ENCODE measurements at regions not wholly inside any gene's neighbourhood (a gene's known extent, or its start where the extent isn't known, plus 50 kb on each side); places are given as distances from the start of the nearest gene placed in this dataset.

GRCh38 chr20:20765696-20766365, 53.4 kb upstream of the RALGAPA2 start:
- H3K4me2 ChIP-seq (ENCODE audit: low read length), result no peak overlapping the region
- H3K27me3 ChIP-seq (ENCODE audit: low read depth, low read length), result peaks cover 43% of the 10 kb centered on the region
- TF ChIP-seq EZH2phosphoT487 (IDR thresholded peaks at IDR 0.05; ENCODE audit: low read depth) (no peak), CTCF (IDR thresholded peaks at IDR 0.05; ENCODE audit: low read depth, low read length) (no peak)
- no peaks in the 10 kb centered on the region for H3K9me3 ChIP-seq (ENCODE audit: insufficient read depth, low read length)
- H3K79me2 ChIP-seq (ENCODE audit: low read length), result no peaks in the 10 kb centered on the region
- no peaks in the 10 kb centered on the region for H3K4me1 ChIP-seq (ENCODE audit: low read length)
- no peaks in the 10 kb centered on the region for H3K36me3 ChIP-seq (replicated peaks; ENCODE audit: low read depth, low read length)
- H3K27ac ChIP-seq (ENCODE audit: low read length), result no peak overlapping the region
- H3K4me3 ChIP-seq (ENCODE audit: low read length), result no peak overlapping the region
- H2AFZ ChIP-seq (ENCODE audit: low read depth, low read length), result no peak overlapping the region
- no peak overlapping the region for H3K9ac ChIP-seq (ENCODE audit: low read length)
- H4K20me1 ChIP-seq (ENCODE audit: insufficient read depth, low read length), result no peaks in the 10 kb centered on the region

DNA sequence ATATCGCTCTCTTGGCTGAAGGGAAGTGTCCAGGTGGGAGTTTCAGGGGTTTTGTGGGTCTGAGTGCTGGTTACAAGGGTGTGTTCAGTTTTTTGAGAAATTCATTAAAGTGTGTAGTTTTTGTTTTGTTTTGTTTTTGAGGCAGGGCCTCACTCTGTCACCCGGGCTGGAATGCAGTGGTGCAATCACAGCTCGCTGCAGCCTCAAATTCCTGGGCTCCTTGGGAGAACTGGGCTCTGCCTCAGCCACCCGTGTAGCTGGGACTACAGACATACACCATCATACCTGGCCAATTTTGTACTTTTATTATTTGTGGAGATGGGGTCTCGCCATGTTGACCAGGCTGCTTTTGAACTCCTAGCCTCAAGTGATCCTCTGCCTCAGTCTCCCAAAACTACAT, 51.2 kb upstream of the RALGAPA2 start:
- Histone ChIP-seq H3K79me2 (ENCODE audit: low read length) (no peaks in the 10 kb centered on the region), H2AFZ (ENCODE audit: low read depth, low read length) (no peak overlapping the region), H3K4me3 (ENCODE audit: low read length) (no peak overlapping the region), H3K4me2 (ENCODE audit: low read length) (no peak overlapping the region), H3K9ac (ENCODE audit: low read length) (no peak overlapping the region), H3K36me3 (replicated peaks; ENCODE audit: low read depth, low read length) (no peaks in the 10 kb centered on the region), H3K27ac (ENCODE audit: low read length) (no peak overlapping the region), H3K27me3 (ENCODE audit: low read depth, low read length) (peaks cover 45% of the 10 kb centered on the region), H3K9me3 (ENCODE audit: insufficient read depth, low read length) (no peaks in the 10 kb centered on the region), H3K4me1 (ENCODE audit: low read length) (no peaks in the 10 kb centered on the region), H4K20me1 (ENCODE audit: insufficient read depth, low read length) (no peaks in the 10 kb centered on the region)
- TF ChIP-seq CTCF (IDR thresholded peaks at IDR 0.05; ENCODE audit: low read depth, low read length), result no peak
- TF ChIP-seq EZH2phosphoT487 (IDR thresholded peaks at IDR 0.05; ENCODE audit: low read depth), result no peak
